OCI-LY1 (cell line): ENCODE measurements at regions not wholly inside any gene's neighbourhood (a gene's known extent, or its start where the extent isn't known, plus 50 kb on each side); places are given as distances from the start of the nearest gene placed in this dataset.
"Not testable (repeated sequence)": the region's sequence is repeated elsewhere in the genome, so short reads cannot be mapped to it uniquely, and the experiment has no call there.

Experiments used
- H2AFZ ChIP-seq: fragments of 200-600 bp; sonication (generic), shearing (Covaris generic); 2 replicates; pipeline ENCODE4 v1.6.0; 2014; ENCODE audit warnings: antibody characterized with exemption, mild to moderate bottlenecking, low read length
- H3F3A ChIP-seq: fragments of 200-600 bp; sonication (generic), shearing (Covaris generic); 2 replicates; pipeline ENCODE4 v1.6.0; 2014; ENCODE audit warnings: mild to moderate bottlenecking, antibody characterized with exemption, low read length, moderate library complexity; ENCODE audit not compliant: insufficient read depth
- H3K27ac ChIP-seq: fragments of 200-600 bp; sonication (generic); 2 replicates; pipeline ENCODE4 v1.5.1; 2014; ENCODE audit warnings: low read length, mixed run types, mild to moderate bottlenecking, low read depth; ENCODE audit not compliant: poor library complexity, severe bottlenecking
- H3K27me3 ChIP-seq: fragments of 200-600 bp; sonication (generic); 2 replicates; pipeline ENCODE4 v1.6.0; 2014; ENCODE audit warnings: antibody characterized with exemption, mild to moderate bottlenecking, low read length, moderate library complexity; ENCODE audit not compliant: insufficient read depth
- H3K36me3 ChIP-seq: fragments of 200-600 bp; sonication (generic); 2 replicates; pipeline ENCODE4 v1.6.1; 2014; ENCODE audit warnings: mild to moderate bottlenecking, antibody characterized with exemption, low read length, moderate library complexity, mixed read lengths; ENCODE audit not compliant: insufficient read depth
- H3K4me1 ChIP-seq: fragments of 200-600 bp; sonication (generic); 2 replicates; pipeline ENCODE4 v1.5.1; 2014; ENCODE audit warnings: mild to moderate bottlenecking, low read length, moderate library complexity; ENCODE audit not compliant: insufficient read depth, severe bottlenecking
- H3K4me2 ChIP-seq: fragments of 200-600 bp; sonication (generic), shearing (Covaris generic); 2 replicates; pipeline ENCODE4 v1.6.1; 2014; ENCODE audit warnings: low read length
- H3K4me3 ChIP-seq: fragments of 200-600 bp; sonication (generic); 2 replicates; pipeline ENCODE4 v1.5.1; 2014; ENCODE audit warnings: low read length, low read depth, mild to moderate bottlenecking, mixed read lengths; ENCODE audit not compliant: poor library complexity, severe bottlenecking
- H3K79me2 ChIP-seq: fragments of 200-600 bp; shearing (Covaris generic); 2 replicates; pipeline ENCODE4 v1.6.1; 2016; ENCODE audit warnings: mixed run types, low read length, mixed read lengths; ENCODE audit not compliant: insufficient read depth
- H3K9ac ChIP-seq: fragments of 200-600 bp; sonication (generic), shearing (Covaris generic); 2 replicates; pipeline ENCODE4 v1.6.1; 2014; ENCODE audit warnings: mild to moderate bottlenecking, low read length, mixed read lengths
- H3K9me2 ChIP-seq: fragments of 200-600 bp; sonication (generic), shearing (Covaris generic); 2 replicates; pipeline ENCODE4 v1.6.1; 2014; ENCODE audit warnings: low read depth, mild to moderate bottlenecking, low read length, mixed read lengths
- H3K9me3 ChIP-seq: fragments of 200-600 bp; shearing (Covaris generic); 2 replicates; pipeline ENCODE4 v1.6.1; 2014; ENCODE audit warnings: low read length, mixed read lengths
- H4K20me1 ChIP-seq: fragments of 200-600 bp; sonication (generic), shearing (Covaris generic); 2 replicates; pipeline ENCODE4 v1.6.0; 2016; ENCODE audit warnings: mild to moderate bottlenecking, low read length; ENCODE audit not compliant: insufficient read depth
- EZH2 ChIP-seq: fragments of 200-600 bp; sonication (generic), shearing (Covaris generic); IDR thresholded peaks from 2 replicates; pipeline ENCODE4 v1.8.0; 2017; ENCODE audit warnings: borderline replicate concordance, mixed run types, mild to moderate bottlenecking, antibody characterized with exemption, low read length, moderate library complexity, mixed read lengths
- TF ChIP-seq, protein P1 (sequence below): fragments of 200-600 bp; sonication (generic), shearing (Covaris generic); IDR thresholded peaks from 2 replicates; pipeline ENCODE4 v1.5.1; 2017; ENCODE audit warnings: mild to moderate bottlenecking, antibody characterized with exemption, low read length, moderate library complexity, mixed read lengths

- Histone ChIP-seq H3K36me3 (no peaks in the 10 kb centered on the region), H3K27ac (no peak overlapping the region), H3K4me3 (no peak overlapping the region), H3F3A (no peaks in the 10 kb centered on the region), H3K9ac (no peak overlapping the region), H2AFZ (no peak overlapping the region), H4K20me1 (no peaks in the 10 kb centered on the region), H3K4me1 (no peaks in the 10 kb centered on the region), H3K9me2 (no peaks in the 10 kb centered on the region), H3K4me2 (no peak overlapping the region), H3K79me2 (no peaks in the 10 kb centered on the region), H3K9me3 (no peaks in the 10 kb centered on the region), H3K27me3 (no peaks in the 10 kb centered on the region)
- TF ChIP-seq EZH2, result no peak
- TF ChIP-seq, protein P1, sequence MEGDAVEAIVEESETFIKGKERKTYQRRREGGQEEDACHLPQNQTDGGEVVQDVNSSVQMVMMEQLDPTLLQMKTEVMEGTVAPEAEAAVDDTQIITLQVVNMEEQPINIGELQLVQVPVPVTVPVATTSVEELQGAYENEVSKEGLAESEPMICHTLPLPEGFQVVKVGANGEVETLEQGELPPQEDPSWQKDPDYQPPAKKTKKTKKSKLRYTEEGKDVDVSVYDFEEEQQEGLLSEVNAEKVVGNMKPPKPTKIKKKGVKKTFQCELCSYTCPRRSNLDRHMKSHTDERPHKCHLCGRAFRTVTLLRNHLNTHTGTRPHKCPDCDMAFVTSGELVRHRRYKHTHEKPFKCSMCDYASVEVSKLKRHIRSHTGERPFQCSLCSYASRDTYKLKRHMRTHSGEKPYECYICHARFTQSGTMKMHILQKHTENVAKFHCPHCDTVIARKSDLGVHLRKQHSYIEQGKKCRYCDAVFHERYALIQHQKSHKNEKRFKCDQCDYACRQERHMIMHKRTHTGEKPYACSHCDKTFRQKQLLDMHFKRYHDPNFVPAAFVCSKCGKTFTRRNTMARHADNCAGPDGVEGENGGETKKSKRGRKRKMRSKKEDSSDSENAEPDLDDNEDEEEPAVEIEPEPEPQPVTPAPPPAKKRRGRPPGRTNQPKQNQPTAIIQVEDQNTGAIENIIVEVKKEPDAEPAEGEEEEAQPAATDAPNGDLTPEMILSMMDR, result no peak
Measured at GRCh38 chr10:35780970-35781642, 139.0 kb upstream of the FZD8 start.

DNA sequence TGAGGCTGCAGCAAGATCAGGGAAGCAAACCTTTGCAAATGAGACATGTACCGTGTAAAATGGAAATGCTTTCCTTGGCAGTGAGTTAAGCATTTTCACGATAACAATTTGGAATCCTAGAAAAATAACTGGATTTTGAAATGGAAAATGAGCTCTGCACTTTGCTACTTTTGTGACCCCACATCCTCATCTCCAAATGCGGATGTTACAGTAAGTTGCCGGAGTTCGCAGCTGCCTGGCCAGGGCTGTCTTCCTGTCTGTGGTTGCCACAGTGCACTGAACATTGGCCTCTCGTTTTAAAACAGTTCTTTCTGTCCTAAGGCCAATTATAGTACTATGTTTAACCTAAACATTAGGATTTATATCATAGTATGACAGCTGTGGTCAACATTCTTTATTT is 136.2 kb upstream of the FZD8 start:
- Histone ChIP-seq H3K27me3 (no peaks in the 10 kb centered on the region), H3K4me3 (no peak overlapping the region), H2AFZ (no peak overlapping the region), H3K36me3 (no peaks in the 10 kb centered on the region), H3K9me2 (no peaks in the 10 kb centered on the region), H3K4me2 (no peak overlapping the region), H4K20me1 (no peaks in the 10 kb centered on the region), H3K79me2 (no peaks in the 10 kb centered on the region), H3K4me1 (no peaks in the 10 kb centered on the region), H3K9me3 (no peaks in the 10 kb centered on the region), H3F3A (no peaks in the 10 kb centered on the region), H3K27ac (no peak overlapping the region), H3K9ac (no peak overlapping the region)
- TF ChIP-seq EZH2, result no peak
- TF ChIP-seq, protein P1, result no peak

DNA sequence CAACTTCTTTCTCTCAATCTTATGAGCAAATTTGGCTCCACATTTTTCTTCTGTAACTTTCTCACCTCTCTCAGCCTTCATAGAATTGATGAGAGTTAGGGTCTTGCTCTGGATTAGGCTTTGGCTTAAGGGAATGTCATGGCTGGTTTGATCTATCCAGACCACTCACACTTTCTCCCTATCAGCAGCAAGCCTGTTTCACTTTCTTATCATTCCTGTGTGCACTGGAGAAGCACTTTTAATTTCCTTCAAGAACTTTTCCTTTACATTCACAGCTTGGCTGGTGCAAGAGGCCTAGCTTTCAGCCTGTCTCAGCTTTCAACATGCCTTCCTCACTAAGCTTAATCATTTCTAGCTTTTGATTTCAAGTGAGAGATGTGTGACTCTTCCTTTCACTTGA is 134.5 kb upstream of the FZD8 start:
- H3K27me3 ChIP-seq, H3K4me3 ChIP-seq, H2AFZ ChIP-seq, H3K9me3 ChIP-seq, H3K36me3 ChIP-seq, H3K27ac ChIP-seq, H3K9ac ChIP-seq, H3K9me2 ChIP-seq, H3F3A ChIP-seq, H3K79me2 ChIP-seq, H4K20me1 ChIP-seq, H3K4me1 ChIP-seq, H3K4me2 ChIP-seq: not testable (repeated sequence)

- Histone ChIP-seq H3F3A (no peaks in the 10 kb centered on the region), H3K4me1 (no peaks in the 10 kb centered on the region), H3K36me3 (no peaks in the 10 kb centered on the region), H3K27me3 (no peaks in the 10 kb centered on the region), H3K9ac (no peak overlapping the region), H2AFZ (no peak overlapping the region), H4K20me1 (no peaks in the 10 kb centered on the region), H3K4me3 (no peak overlapping the region), H3K79me2 (no peaks in the 10 kb centered on the region), H3K9me2 (no peaks in the 10 kb centered on the region), H3K9me3 (no peaks in the 10 kb centered on the region), H3K27ac (no peak overlapping the region), H3K4me2 (no peak overlapping the region)
- TF ChIP-seq EZH2, result no peak
- TF ChIP-seq, protein P1, result no peak
Measured at GRCh38 chr10:35774109-35774508, 132.0 kb upstream of the FZD8 start.
